ENCODE measurements at regions not wholly inside any gene's neighbourhood (a gene's known extent, or its start where the extent isn't known, plus 50 kb on each side); places are given as distances from the start of the nearest gene placed in this dataset.

GRCh38 chr2:219902891-219903552, 275.6 kb downstream of the SLC4A3 start:
- Histone ChIP-seq H3K36me3 (no peaks in the 10 kb centered on the region), H3K9me3 (no peaks in the 10 kb centered on the region), H3K4me1 (no peaks in the 10 kb centered on the region), H3K27me3 (no peaks in the 10 kb centered on the region), H3K27ac (no peak overlapping the region), H3K4me3 (no peak overlapping the region)
- intact Hi-C loops (cut with DNase I; ENCODE audit: low total_unique reads) = no loop called here
- DNase-seq = no peak
- TF ChIP-seq POLR2A (IDR thresholded peaks at IDR 0.05) (no peak), CTCF (IDR thresholded peaks at IDR 0.05) (no peak)

GRCh38 chr2:219905640-219906039, 278.2 kb downstream of the SLC4A3 start:
- TF ChIP-seq CTCF (IDR thresholded peaks at IDR 0.05) (no peak), POLR2A (IDR thresholded peaks at IDR 0.05) (no peak)
- Histone ChIP-seq H3K4me3 (no peak overlapping the region), H3K27me3 (no peaks in the 10 kb centered on the region), H3K36me3 (no peaks in the 10 kb centered on the region), H3K4me1 (no peaks in the 10 kb centered on the region), H3K9me3 (no peaks in the 10 kb centered on the region), H3K27ac (no peak overlapping the region)
- intact Hi-C loops (cut with DNase I; ENCODE audit: low total_unique reads) = no loop called here
- no peak for DNase-seq

GRCh38 chr2:219906114-219907010, 278.9 kb downstream of the SLC4A3 start:
- Histone ChIP-seq H3K27me3 (no peaks in the 10 kb centered on the region), H3K4me3 (no peak overlapping the region), H3K36me3 (no peaks in the 10 kb centered on the region), H3K9me3 (no peaks in the 10 kb centered on the region), H3K4me1 (no peaks in the 10 kb centered on the region), H3K27ac (no peak overlapping the region)
- no peak for DNase-seq
- intact Hi-C loops (cut with DNase I; ENCODE audit: low total_unique reads) = no loop called here
- TF ChIP-seq POLR2A (IDR thresholded peaks at IDR 0.05) (no peak), CTCF (IDR thresholded peaks at IDR 0.05) (no peak)

- Histone ChIP-seq H3K27ac (no peak overlapping the region), H3K4me3 (no peak overlapping the region), H3K36me3 (no peaks in the 10 kb centered on the region), H3K4me1 (no peaks in the 10 kb centered on the region), H3K9me3 (no peaks in the 10 kb centered on the region), H3K27me3 (no peaks in the 10 kb centered on the region)
- TF ChIP-seq CTCF (IDR thresholded peaks at IDR 0.05) = no peak
- TF ChIP-seq POLR2A (IDR thresholded peaks at IDR 0.05) = no peak
- intact Hi-C loops (cut with DNase I; ENCODE audit: low total_unique reads) = no loop called here
- DNase-seq = no peak
Observed at GRCh38 chr2:219907011-219907365, 279.6 kb downstream of the SLC4A3 start.

- Histone ChIP-seq H3K36me3 (no peaks in the 10 kb centered on the region), H3K27ac (no peak overlapping the region), H3K4me1 (peaks cover 4% of the 10 kb centered on the region in 2 donors), H3K9me3 (no peaks in the 10 kb centered on the region), H3K4me3 (no peak overlapping the region), H3K27me3 (no peaks in the 10 kb centered on the region)
- no peak for DNase-seq
- TF ChIP-seq POLR2A (IDR thresholded peaks at IDR 0.05) (no peak), CTCF (IDR thresholded peaks at IDR 0.05) (no peak)
- intact Hi-C loops (cut with DNase I; ENCODE audit: low total_unique reads) = no loop called here
Observed at GRCh38 chr2:219908538-219908937, 281.1 kb downstream of the SLC4A3 start.
